Esophagus muscularis mucosa (tissue), 4 donors: ENCODE measurements at regions not wholly inside any gene's neighbourhood (a gene's known extent, or its start where the extent isn't known, plus 50 kb on each side); places are given as distances from the start of the nearest gene placed in this dataset.

Experiments used
- CTCF ChIP-seq, 3 experiments: fragments of 200-600 bp in 2 of 3; fragments of 450-650 bp in 1 of 3; sonication (generic) in 2 of 3; IDR thresholded peaks; one replicate each; pipeline ENCODE4 v1.5.1; 2017 to 2019; ENCODE audit warnings: antibody characterized with exemption in 3 of 3, mild to moderate bottlenecking in 2 of 3, moderate library complexity in 1 of 3
- EP300 ChIP-seq: sonication (generic); formaldehyde crosslinking; IDR thresholded peaks from one replicate; pipeline ENCODE4 v1.6.1; 2017; ENCODE audit warnings: antibody characterized with exemption
- POLR2A ChIP-seq: fragments of 450-650 bp; IDR thresholded peaks from one replicate; pipeline ENCODE4 v1.6.1; 2017; ENCODE audit warnings: antibody characterized with exemption, moderate library complexity, mild to moderate bottlenecking, low read depth
- POLR2AphosphoS5 ChIP-seq, 2 donors: sonication (generic); formaldehyde crosslinking; IDR thresholded peaks; one replicate each; pipeline ENCODE4 v1.6.1; 2017; ENCODE audit warnings: antibody characterized with exemption in 2 of 2

- no peak for TF ChIP-seq EP300
- TF ChIP-seq CTCF (IDR thresholded peaks at IDR 0.05): no peak
- no peak for TF ChIP-seq POLR2AphosphoS5 (IDR thresholded peaks at IDR 0.05)
- no peak for TF ChIP-seq POLR2A
Observed at GRCh38 chr2:128493880-128494279, 175.2 kb upstream of the HS6ST1 start.
